Endothelial cell (in vitro differentiated cells): ENCODE measurements at regions not wholly inside any gene's neighbourhood (a gene's known extent, or its start where the extent isn't known, plus 50 kb on each side); places are given as distances from the start of the nearest gene placed in this dataset.

Experiments
- DNase-seq: peaks from one replicate; pipeline ENCODE4 v3.0.0; 2021; ENCODE audit warnings: low spot score
- H3K27ac Mint-ChIP-seq: one replicate; pipeline ENCODE4 v1.8.0; 2021; ENCODE audit warnings: mixed read lengths, inconsistent platforms; ENCODE audit not compliant: unreplicated experiment
- H3K27me3 Mint-ChIP-seq: one replicate; pipeline ENCODE4 v1.8.0; 2021; ENCODE audit warnings: mild to moderate bottlenecking, moderate library complexity, mixed read lengths, inconsistent platforms; ENCODE audit not compliant: unreplicated experiment
- H3K36me3 Mint-ChIP-seq: one replicate; pipeline ENCODE4 v1.8.0; 2021; ENCODE audit warnings: mild to moderate bottlenecking, low read depth, mixed read lengths, inconsistent platforms; ENCODE audit not compliant: unreplicated experiment
- H3K4me1 Mint-ChIP-seq: one replicate; pipeline ENCODE4 v1.8.0; 2021; ENCODE audit warnings: mild to moderate bottlenecking, mixed read lengths, inconsistent platforms; ENCODE audit not compliant: unreplicated experiment
- H3K4me3 Mint-ChIP-seq: one replicate; pipeline ENCODE4 v1.8.0; 2021; ENCODE audit warnings: mild to moderate bottlenecking, mixed read lengths, inconsistent platforms; ENCODE audit not compliant: unreplicated experiment
- H3K9me3 Mint-ChIP-seq: one replicate; pipeline ENCODE4 v1.8.0; 2021; ENCODE audit warnings: mixed read lengths, inconsistent platforms; ENCODE audit not compliant: unreplicated experiment
- TF ChIP-seq, protein P1 (sequence below): fragments of 200-600 bp; sonication (generic); IDR thresholded peaks from one replicate; pipeline ENCODE4 v1.5.0; 2021; ENCODE audit warnings: antibody characterized with exemption; ENCODE audit not compliant: unreplicated experiment

DNA sequence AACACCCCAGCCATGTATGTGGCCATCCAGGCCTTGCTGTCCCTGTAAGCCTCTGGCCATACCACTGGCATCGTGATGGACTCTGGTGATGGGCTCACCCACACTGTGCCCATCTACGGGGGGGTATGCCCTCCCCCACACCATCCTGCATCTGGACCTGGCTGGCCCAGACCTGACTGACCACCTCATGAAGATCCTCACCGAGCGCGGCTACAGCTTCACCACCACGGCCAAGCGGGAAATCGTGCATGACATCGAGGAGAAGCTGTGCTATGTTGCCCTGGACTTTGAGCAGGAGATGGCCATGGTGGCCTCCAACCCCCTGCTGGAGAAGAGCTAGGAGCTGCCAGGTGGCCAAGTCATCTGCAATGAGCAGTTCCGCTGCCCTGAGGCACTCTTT is 80.4 kb upstream of the ZCCHC2 start:
- Mint-ChIP-seq H3K9me3 (no peaks in the 10 kb centered on the region), H3K27me3 (peaks cover 2% of the 10 kb centered on the region), H3K36me3 (no peaks in the 10 kb centered on the region), H3K4me3 (no peak overlapping the region), H3K27ac (no peak overlapping the region), H3K4me1 (peaks cover 12% of the 10 kb centered on the region)
- TF ChIP-seq, protein P1, sequence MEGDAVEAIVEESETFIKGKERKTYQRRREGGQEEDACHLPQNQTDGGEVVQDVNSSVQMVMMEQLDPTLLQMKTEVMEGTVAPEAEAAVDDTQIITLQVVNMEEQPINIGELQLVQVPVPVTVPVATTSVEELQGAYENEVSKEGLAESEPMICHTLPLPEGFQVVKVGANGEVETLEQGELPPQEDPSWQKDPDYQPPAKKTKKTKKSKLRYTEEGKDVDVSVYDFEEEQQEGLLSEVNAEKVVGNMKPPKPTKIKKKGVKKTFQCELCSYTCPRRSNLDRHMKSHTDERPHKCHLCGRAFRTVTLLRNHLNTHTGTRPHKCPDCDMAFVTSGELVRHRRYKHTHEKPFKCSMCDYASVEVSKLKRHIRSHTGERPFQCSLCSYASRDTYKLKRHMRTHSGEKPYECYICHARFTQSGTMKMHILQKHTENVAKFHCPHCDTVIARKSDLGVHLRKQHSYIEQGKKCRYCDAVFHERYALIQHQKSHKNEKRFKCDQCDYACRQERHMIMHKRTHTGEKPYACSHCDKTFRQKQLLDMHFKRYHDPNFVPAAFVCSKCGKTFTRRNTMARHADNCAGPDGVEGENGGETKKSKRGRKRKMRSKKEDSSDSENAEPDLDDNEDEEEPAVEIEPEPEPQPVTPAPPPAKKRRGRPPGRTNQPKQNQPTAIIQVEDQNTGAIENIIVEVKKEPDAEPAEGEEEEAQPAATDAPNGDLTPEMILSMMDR, result no peak
- DNase-seq, result no peak

DNA sequence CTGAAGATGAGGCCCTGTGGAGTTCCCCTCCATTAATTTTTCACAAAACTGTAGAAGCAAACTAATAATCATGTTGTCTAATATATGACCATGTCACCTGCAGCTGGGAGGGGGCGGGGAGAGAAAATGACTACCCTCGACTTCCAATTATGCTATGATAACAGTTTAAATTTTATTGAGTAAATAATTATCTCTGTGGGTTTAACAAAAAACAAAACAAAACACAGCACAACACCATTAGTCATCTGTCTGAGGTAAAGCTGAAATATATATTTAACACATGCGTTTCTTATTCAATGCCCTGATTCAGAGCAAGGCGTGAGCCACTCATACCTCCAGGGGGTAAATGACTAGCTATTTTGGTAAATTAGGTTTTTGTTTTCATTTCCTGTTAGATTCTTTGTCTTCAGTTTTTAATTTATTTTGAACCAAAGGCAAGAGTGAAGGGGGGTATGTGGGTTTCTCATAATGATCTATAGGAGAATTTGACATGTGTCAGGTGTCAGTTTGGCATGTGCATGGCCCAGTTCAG is 77.4 kb upstream of the ZCCHC2 start:
- Mint-ChIP-seq H3K27me3 (peaks cover 3% of the 10 kb centered on the region), H3K36me3 (no peaks in the 10 kb centered on the region), H3K9me3 (no peaks in the 10 kb centered on the region), H3K4me1 (peaks cover 11% of the 10 kb centered on the region), H3K27ac (no peak overlapping the region), H3K4me3 (no peak overlapping the region)
- no peak for DNase-seq
- TF ChIP-seq, protein P1, result no peak

DNA sequence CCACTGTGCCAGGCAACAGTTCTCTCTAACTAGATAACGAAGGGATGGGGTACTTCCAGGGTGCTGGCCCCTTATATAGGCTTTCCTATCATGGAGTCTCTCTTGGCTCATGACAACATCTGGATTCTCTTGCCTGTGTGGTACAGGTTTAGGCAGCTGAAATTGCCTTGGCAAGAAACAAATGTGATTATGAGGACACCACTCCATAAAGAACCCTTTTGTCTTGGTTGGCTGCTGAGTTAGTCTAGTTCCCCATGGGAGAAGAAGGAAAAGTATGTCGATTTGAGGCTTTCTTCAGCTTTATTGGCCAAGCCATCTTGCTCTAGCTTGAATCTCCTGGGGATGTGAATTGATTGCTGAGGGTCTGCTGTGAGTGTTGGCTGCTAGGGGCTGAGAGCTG is 76.3 kb upstream of the ZCCHC2 start:
- Mint-ChIP-seq H3K9me3 (no peaks in the 10 kb centered on the region), H3K4me1 (peaks cover 22% of the 10 kb centered on the region), H3K4me3 (no peak overlapping the region), H3K27ac (no peak overlapping the region), H3K36me3 (no peaks in the 10 kb centered on the region), H3K27me3 (peaks cover 4% of the 10 kb centered on the region)
- TF ChIP-seq, protein P1, result no peak
- no peak for DNase-seq

DNA sequence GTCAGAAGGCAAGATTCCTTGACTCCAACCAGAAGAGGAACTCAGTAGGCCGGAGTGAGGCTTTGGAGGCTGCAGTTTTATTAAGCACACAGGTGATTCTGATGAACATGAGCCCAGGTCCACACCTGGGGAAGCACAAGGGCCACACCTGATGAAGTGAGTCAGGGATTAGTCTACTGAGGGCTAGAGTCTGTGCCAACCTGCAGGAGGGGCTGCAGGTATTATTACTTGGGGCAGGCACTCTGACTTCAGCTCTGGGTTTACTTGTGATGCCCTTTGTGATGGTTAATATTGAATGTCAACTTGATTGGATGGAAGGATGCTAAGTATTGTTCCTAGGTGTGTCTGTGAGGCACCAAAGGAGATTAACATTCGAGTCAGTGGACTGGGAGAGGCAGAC is 75.2 kb upstream of the ZCCHC2 start:
- H3K4me3 Mint-ChIP-seq, result no peak overlapping the region
- no peak overlapping the region for H3K27ac Mint-ChIP-seq
- peaks cover 23% of the 10 kb centered on the region for H3K4me1 Mint-ChIP-seq
- TF ChIP-seq, protein P1, result no peak
- no peaks in the 10 kb centered on the region for H3K9me3 Mint-ChIP-seq
- no peaks in the 10 kb centered on the region for H3K36me3 Mint-ChIP-seq
- no peak for DNase-seq
- peaks cover 4% of the 10 kb centered on the region for H3K27me3 Mint-ChIP-seq

DNA sequence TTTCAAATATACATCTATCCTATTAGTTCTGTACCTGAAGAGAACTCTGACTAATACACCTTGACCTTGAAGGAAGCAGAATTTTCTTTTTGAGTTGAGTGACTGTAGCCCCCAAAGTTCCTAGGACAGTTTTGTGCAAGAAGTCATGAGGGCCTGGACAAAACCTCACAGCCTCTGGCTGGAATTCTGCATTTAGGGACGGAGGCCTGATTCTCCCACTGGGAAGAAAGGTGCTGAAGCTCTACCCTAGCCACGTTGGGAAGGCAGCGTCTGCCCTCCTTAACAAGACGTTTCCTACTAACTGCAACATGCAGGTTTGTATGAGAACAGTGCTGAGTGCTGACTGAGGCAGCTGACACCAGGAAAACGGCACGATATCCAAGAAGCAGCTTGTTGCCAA is 74.4 kb upstream of the ZCCHC2 start:
- Mint-ChIP-seq H3K27me3 (peaks cover 4% of the 10 kb centered on the region), H3K9me3 (no peaks in the 10 kb centered on the region), H3K36me3 (no peaks in the 10 kb centered on the region), H3K4me3 (no peak overlapping the region), H3K4me1 (peaks cover 23% of the 10 kb centered on the region), H3K27ac (no peak overlapping the region)
- TF ChIP-seq, protein P1, result no peak
- DNase-seq, result no peak
